ENCODE measurements at regions not wholly inside any gene's neighbourhood (a gene's known extent, or its start where the extent isn't known, plus 50 kb on each side); places are given as distances from the start of the nearest gene placed in this dataset.

GRCh38 chr2:220585241-220585640 lies 957.8 kb downstream of the SLC4A3 start:
- TF ChIP-seq, protein P1, sequence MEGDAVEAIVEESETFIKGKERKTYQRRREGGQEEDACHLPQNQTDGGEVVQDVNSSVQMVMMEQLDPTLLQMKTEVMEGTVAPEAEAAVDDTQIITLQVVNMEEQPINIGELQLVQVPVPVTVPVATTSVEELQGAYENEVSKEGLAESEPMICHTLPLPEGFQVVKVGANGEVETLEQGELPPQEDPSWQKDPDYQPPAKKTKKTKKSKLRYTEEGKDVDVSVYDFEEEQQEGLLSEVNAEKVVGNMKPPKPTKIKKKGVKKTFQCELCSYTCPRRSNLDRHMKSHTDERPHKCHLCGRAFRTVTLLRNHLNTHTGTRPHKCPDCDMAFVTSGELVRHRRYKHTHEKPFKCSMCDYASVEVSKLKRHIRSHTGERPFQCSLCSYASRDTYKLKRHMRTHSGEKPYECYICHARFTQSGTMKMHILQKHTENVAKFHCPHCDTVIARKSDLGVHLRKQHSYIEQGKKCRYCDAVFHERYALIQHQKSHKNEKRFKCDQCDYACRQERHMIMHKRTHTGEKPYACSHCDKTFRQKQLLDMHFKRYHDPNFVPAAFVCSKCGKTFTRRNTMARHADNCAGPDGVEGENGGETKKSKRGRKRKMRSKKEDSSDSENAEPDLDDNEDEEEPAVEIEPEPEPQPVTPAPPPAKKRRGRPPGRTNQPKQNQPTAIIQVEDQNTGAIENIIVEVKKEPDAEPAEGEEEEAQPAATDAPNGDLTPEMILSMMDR (IDR thresholded peaks at IDR 0.05; ENCODE audit: poor library complexity), result no peak
- no peak for TF ChIP-seq EZH2 (IDR thresholded peaks at IDR 0.05; ENCODE audit: borderline replicate concordance)
- no peak for TF ChIP-seq EZH2phosphoT487 (IDR thresholded peaks at IDR 0.05; ENCODE audit: low read depth, severe bottlenecking, unreplicated experiment)

Measured in hepatocyte (in vitro differentiated cells).